ENCODE measurements at regions not wholly inside any gene's neighbourhood (a gene's known extent, or its start where the extent isn't known, plus 50 kb on each side); places are given as distances from the start of the nearest gene placed in this dataset.

DNA sequence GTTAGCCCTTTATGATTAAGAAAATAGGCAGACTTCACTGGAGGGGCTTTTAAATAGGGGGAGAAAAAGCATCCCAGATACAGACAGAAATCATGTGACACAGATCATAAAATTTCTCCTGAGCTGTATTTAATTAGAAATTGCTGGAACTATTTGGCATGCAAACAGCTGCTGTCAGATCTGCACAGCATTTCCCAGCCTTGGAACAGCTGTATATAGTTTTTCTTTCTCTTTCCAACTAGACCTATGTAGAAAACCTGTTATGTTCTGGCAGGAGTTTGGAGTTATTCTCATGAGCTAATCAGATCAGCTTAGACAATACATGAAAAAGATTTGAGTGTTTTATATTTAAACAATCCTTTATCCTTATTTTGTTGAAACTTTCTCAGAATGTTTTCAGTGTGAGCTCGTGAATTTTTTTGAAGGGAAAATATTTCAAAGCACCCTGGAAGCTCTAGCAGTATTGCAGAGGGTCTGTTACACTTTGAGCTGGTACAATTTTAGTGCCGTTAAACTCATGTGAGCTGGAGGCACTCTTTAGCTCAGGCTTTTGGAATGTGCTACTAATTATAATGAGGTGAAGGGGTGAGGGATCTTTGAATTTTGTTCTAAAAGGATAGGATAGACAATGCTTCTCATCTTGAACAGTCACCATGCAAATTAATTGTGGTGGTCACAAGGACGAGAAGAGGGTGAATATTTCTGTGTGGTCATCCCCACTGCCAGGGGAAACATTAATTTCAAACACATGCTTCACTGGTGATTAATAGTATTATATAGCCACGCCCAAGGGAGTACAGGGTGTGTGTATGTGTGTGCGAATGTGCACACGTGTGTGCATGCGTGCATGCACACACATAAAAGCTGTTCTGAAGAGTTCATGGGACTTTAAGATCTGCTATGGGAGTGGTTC is 239.4 kb upstream of the FBXL7 start:
- no peak for DNase-seq

GRCh38 chr5:15256485-15256884 is 243.5 kb upstream of the FBXL7 start:
- no peak for DNase-seq

DNA sequence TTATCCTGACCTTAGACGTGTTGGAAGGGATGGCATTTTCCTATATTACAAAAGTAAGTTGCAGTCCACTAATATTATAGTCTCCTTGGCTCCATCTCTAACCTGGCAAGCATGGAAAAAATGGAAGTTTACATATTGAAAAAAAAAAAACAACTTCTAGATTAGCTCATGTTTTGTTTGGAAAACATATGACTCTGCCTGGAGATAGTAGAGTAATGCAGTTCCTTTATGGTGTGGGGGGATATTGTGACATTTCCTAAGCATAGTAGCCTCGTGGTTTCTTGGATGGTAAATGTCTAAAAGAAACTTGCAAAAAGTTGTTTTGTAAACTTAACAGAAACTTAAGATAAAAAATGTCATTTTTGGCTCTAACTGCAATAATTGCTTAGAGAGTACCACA is 244.4 kb upstream of the FBXL7 start:
- DNase-seq = no peak

- no peak for DNase-seq
These were observed 245.4 kb upstream of the FBXL7 start for GRCh38 chr5:15254607-15255006.

DNA sequence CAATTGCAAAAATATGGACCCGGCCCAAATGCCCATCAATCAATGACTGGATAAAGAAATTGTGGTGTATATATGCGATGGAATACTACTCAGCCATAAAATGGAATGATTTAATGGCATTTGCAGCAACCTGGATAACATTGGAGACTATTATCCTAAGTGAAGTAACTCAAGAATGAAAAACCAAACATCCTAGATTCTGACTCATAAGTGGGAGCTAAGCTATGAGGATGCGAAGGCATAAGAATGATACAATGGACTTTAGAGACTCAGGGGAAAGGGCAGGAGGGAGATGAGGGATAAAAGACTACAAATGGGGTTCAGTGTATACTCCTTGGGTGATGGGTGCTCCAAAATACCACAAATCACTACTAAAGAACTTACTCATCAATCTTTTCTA is 247.6 kb upstream of the FBXL7 start:
- DNase-seq = no peak

DNA sequence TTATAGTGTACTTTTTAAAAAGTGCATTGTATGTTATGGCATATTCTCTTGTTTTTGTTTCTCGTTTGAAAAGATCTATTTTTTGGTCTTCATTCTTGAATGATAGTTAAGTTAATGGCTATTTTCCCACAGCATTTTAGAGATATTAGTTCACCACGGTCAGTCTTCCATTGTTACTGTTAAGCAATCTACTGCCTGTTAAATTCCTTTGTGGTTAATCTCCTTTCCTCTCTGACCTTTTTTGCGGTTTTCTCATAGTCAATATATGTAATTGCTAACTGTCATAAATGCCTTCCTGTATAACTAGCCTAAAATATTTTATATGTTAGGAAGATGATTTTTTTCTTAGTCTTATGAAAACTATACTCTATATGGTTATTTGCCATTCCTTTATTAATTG is 250.8 kb upstream of the FBXL7 start:
- DNase-seq = no peak

DNA sequence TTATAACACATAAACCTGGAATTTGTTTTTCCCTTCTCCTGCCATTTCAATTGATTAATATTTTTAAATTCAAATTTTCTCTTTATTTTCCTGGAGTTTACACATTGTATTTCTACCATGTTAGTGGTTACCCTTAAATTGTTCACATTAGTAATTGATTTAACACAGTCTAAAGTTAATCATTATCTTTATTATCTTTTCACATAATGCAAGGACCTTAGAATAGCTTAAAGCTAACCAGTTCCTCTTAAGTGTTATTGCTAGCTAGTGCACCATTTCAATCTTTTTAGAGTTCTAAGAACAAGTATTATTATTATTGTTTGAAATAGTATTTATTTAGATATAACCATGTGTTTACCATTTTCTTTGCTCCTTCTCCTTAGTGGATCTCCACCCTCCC is 251.2 kb upstream of the FBXL7 start:
- DNase-seq = no peak

GRCh38 chr5:15245913-15246312 is 254.1 kb upstream of the FBXL7 start:
- DNase-seq = no peak

DNA sequence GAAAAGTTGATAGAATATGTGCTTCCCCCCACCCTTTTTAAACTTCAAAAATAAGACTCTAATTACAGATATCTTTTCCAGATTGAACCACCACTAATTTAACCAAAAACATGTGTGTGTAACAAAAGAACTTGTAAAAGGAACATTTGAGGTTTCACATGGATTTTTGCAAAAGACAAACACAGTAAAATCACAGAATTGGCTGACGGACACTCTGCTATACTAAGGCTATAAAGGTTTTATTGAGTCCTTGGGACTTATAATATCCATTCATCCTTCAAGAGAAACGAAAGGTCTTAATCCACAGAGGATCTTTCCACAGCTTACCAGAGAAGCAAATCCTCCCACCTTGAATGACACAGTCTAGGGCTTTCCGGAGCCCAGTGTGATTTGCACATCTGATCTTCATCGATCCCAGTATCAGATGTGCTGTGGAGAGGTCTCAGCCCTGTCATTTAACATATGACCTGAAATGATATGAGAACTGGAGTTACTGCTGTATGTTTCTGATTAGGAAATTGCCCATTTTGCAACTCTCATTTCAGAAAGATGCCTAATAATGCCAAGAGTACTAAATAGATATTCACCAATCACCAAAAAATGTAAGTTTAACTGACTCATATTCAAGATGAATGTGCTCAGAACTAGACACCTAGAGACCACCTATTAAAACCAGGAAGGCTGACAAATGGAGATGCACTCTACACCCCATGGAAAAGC is 256.5 kb upstream of the FBXL7 start:
- no peak for DNase-seq

DNA sequence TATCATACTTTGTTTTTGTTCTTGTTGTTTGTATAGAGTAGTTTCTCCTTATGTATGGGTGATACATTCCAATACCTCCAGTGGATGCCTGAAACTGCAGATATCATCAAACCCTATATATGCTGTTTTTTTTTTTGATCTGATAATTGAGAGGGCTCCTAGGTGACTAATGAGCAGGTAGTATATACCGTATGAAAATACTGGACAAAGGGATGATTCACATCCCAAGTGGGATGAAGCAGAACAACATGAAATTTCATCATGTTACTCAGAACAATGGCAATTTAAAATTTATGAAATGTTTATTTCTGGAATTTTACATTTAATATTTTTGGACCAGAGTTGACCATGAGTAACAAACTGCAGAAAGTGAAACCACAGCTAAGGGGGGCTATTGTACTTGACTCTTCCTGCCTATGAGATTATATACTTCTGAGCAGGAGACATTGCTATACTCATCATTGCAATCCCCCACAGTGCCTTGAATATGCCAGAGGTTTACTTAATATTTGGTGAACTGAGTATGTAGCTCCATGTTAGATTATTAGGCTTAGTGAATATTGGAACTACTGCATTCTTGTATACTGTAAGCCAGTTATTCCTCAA is 258.7 kb upstream of the FBXL7 start:
- no peak for DNase-seq

- no peak for DNase-seq
These were observed 262.0 kb upstream of the FBXL7 start for GRCh38 chr5:15238006-15238405.

GRCh38 chr5:15236911-15237508 is 263.0 kb upstream of the FBXL7 start:
- DNase-seq = no peak

- no peak for DNase-seq
These were observed 265.1 kb upstream of the FBXL7 start for GRCh38 chr5:15234911-15235310.

DNA sequence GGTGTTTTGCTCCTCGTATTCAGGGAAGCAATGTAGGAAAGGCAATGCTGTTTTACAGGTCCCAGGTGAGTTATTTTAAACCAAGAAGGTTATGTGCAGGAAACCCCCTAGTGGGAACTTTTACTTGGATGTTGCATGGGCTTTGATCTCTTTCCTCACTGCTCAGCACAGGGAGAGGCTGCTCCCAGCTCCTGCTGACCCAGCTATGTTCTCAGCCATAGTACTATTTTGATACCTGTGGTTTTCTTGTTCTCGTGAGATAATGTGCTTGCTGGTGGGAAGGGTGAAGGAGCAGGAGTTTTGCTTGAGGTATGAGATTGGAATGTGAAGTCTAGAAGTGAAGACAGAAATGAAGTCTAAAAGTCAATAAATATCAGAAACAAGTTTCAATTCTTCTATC is 265.6 kb upstream of the FBXL7 start:
- DNase-seq = no peak

DNA sequence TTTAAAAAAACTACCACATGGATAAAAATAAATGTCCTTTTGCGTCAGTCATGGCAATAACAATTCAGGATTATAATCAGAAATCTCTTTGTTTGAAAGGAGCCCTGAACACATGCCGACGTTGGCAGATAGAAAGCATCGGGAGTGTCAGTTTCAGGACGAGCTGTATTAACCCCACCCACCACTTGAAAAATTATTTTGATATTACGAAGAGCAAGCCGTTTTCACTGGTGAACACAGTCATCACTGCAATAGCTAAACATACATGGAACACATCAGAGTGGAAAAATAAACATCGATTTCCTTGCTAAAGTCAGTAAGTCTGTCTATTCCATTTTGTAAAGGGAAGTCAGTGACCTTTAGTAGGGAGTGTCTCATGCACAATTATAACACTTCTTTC is 266.4 kb upstream of the FBXL7 start:
- DNase-seq = no peak

- DNase-seq = no peak
These were observed 277.8 kb upstream of the FBXL7 start for GRCh38 chr5:15222156-15222555.

GRCh38 chr5:15220642-15221173 is 279.3 kb upstream of the FBXL7 start:
- no peak for DNase-seq

DNA sequence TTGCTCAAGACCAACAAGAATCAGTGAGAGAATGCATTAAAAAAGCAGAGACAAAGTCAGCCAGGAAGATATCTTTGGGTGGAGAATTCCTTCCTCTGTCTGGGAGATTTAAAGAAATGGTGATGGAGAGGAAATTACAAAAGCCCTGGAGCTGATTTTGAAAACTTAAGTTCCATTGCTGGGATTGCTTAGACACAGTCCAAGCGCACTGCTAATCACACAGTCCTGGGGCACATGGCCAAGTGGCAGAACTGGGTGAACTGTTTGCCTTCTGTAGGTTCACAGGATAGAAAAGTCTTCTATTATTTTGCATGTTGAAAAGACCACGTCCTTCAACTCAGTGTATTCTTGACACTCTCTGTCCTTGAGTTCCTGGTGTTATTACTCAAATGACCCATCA is 284.9 kb upstream of the FBXL7 start:
- DNase-seq = no peak

GRCh38 chr5:15214010-15214409 is 286.0 kb upstream of the FBXL7 start:
- no peak for DNase-seq

- DNase-seq = no peak
These were observed 290.8 kb upstream of the FBXL7 start for GRCh38 chr5:15209053-15209762.

GRCh38 chr5:15206133-15206532 is 293.8 kb upstream of the FBXL7 start:
- no peak for DNase-seq

DNA sequence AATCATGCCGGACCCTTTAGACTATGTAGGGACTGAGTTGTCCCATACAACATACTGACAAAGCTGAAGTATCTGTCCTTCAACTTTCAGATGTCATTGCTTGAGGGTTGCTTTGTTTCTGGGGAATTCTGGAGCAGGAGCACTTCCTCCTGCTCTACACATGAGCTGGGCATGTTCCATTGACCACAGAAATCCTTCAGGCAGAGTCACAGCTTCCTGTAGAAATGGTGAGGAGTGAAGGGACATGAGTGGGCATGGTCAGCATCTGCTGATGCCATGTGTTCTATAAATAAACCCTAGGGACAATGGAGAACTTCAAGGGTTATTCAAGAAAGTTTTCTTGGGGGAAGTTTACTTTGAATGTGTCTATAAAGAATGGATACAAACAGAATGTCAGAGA is 296.6 kb upstream of the FBXL7 start:
- DNase-seq = no peak

- DNase-seq = no peak
These were observed 309.0 kb upstream of the FBXL7 start for GRCh38 chr5:15191012-15191411.
